Fibroblast of the aortic adventitia (primary cell): ENCODE measurements at regions not wholly inside any gene's neighbourhood (a gene's known extent, or its start where the extent isn't known, plus 50 kb on each side); places are given as distances from the start of the nearest gene placed in this dataset.

Experiments used
- DNase-seq: peaks from one replicate; pipeline ENCODE4 v3.0.0-alpha.2; 2010; ENCODE audit warnings: low read depth
- H3K4me3 ChIP-seq: 2 replicates; pipeline ENCODE4 v1.5.1; 2011; ENCODE audit warnings: low read depth, mild to moderate bottlenecking, control low read depth, low read length, moderate library complexity
- CTCF ChIP-seq: IDR thresholded peaks from 2 replicates; pipeline ENCODE4 v1.5.1; 2011; ENCODE audit warnings: mild to moderate bottlenecking, low read length, control low read depth, inconsistent platforms; ENCODE audit not compliant: insufficient read depth

- DNase-seq, result no peak
- no peak for TF ChIP-seq CTCF
- H3K4me3 ChIP-seq, result no peak overlapping the region
Observed at GRCh38 chr3:14297784-14298236, 104.6 kb upstream of the SLC6A6 start.

- H3K4me3 ChIP-seq, result no peak overlapping the region
- no peak for DNase-seq
- no peak for TF ChIP-seq CTCF
Observed at GRCh38 chr3:14298442-14298841, 104.0 kb upstream of the SLC6A6 start.

- no peak for DNase-seq
- TF ChIP-seq CTCF, result no peak
- H3K4me3 ChIP-seq, result no peak overlapping the region
Observed at GRCh38 chr3:14298991-14299555, 103.3 kb upstream of the SLC6A6 start.

GRCh38 chr3:14299767-14300166 lies 102.6 kb upstream of the SLC6A6 start:
- TF ChIP-seq CTCF, result no peak
- no peak for DNase-seq

GRCh38 chr3:14300721-14301399 lies 101.5 kb upstream of the SLC6A6 start:
- no peak overlapping the region for H3K4me3 ChIP-seq
- DNase-seq, result no peak
- no peak for TF ChIP-seq CTCF

More at GRCh38 chr3:14299767-14300166, 102.6 kb upstream of the SLC6A6 start:
- H3K4me3 ChIP-seq, result no peak overlapping the region

- no peak for DNase-seq
- TF ChIP-seq CTCF, result no peak
- H3K4me3 ChIP-seq, result no peak overlapping the region
Observed at GRCh38 chr3:14301558-14301957, 100.8 kb upstream of the SLC6A6 start.
